D721Med (cell line): ENCODE measurements at regions not wholly inside any gene's neighbourhood (a gene's known extent, or its start where the extent isn't known, plus 50 kb on each side); places are given as distances from the start of the nearest gene placed in this dataset.

Source experiments
- DNase-seq: peaks from one replicate; pipeline ENCODE4 v3.0.0; 2011; ENCODE audit warnings: low spot score; ENCODE audit not compliant: insufficient read length
- FAIRE-seq: peaks from 2 replicates; lab custom pipeline; 2011; peaks lifted over from hg19 to GRCh38; lab: Jason Lieb, UNC
- CTCF ChIP-seq: IDR thresholded peaks from 2 replicates; pipeline ENCODE4 v1.5.1; 2012; ENCODE audit warnings: mild to moderate bottlenecking, control low read depth; ENCODE audit not compliant: insufficient read depth; ENCODE audit errors: missing control alignments

GRCh38 chr15:70339571-70340493 is 242.1 kb upstream of the TLE3 start:
- no peak for TF ChIP-seq CTCF
- DNase-seq (no peak), FAIRE-seq (peak; percentile 98)

GRCh38 chr15:70337277-70338186 is 239.8 kb upstream of the TLE3 start:
- no peak for DNase-seq
- FAIRE-seq = no peak
- no peak for TF ChIP-seq CTCF

GRCh38 chr15:70336425-70337009 is 238.8 kb upstream of the TLE3 start:
- no peak for FAIRE-seq
- DNase-seq = no peak
- no peak for TF ChIP-seq CTCF

GRCh38 chr15:70334286-70334685 is 236.6 kb upstream of the TLE3 start:
- TF ChIP-seq CTCF = no peak
- DNase-seq = no peak
- FAIRE-seq = no peak

GRCh38 chr15:70329179-70329578 is 231.5 kb upstream of the TLE3 start:
- no peak for FAIRE-seq
- no peak for DNase-seq
- no peak for TF ChIP-seq CTCF

- TF ChIP-seq CTCF = no peak
- FAIRE-seq = no peak
- no peak for DNase-seq
These were observed 231.0 kb upstream of the TLE3 start for GRCh38 chr15:70328679-70329115.
